ENCODE measurements at regions not wholly inside any gene's neighbourhood (a gene's known extent, or its start where the extent isn't known, plus 50 kb on each side); places are given as distances from the start of the nearest gene placed in this dataset.

DNA sequence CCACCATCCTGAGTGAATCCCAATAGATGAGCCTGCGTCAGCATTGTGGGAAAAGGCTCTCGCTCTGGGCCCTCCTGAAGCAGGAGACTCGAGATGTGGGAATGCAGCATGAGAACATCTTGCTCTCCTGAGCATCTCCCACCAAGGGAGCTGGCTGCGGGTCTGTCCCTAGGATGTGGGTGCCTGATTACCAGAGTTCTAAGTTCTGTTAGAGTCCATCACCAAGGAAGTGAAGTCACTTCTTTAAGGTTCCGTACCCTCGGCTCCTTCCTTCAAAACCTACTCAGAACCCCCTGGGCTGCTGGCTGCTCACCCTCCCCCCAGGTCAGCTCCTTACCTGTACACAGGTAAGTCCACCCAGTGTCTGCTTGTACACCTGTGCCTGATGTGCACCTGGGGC, 100.5 kb upstream of the IGLL5 start:
- TF ChIP-seq, protein P1, sequence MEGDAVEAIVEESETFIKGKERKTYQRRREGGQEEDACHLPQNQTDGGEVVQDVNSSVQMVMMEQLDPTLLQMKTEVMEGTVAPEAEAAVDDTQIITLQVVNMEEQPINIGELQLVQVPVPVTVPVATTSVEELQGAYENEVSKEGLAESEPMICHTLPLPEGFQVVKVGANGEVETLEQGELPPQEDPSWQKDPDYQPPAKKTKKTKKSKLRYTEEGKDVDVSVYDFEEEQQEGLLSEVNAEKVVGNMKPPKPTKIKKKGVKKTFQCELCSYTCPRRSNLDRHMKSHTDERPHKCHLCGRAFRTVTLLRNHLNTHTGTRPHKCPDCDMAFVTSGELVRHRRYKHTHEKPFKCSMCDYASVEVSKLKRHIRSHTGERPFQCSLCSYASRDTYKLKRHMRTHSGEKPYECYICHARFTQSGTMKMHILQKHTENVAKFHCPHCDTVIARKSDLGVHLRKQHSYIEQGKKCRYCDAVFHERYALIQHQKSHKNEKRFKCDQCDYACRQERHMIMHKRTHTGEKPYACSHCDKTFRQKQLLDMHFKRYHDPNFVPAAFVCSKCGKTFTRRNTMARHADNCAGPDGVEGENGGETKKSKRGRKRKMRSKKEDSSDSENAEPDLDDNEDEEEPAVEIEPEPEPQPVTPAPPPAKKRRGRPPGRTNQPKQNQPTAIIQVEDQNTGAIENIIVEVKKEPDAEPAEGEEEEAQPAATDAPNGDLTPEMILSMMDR (IDR thresholded peaks at IDR 0.05; ENCODE audit: control extremely low read depth, extremely low read depth, low read depth, missing control alignments): no peak
- DNase-seq (ENCODE audit: extremely low spot score): no peak
- POLR2A ChIA-PET: no interaction called here
- CTCF ChIA-PET: interaction anchor here (0.6 to 7.9 kb wide), 27 partner anchors 11 to 354 kb away, joined by 3 to 107 read pairs (median 4); no protein-coding TSS in a partner anchor

DNA sequence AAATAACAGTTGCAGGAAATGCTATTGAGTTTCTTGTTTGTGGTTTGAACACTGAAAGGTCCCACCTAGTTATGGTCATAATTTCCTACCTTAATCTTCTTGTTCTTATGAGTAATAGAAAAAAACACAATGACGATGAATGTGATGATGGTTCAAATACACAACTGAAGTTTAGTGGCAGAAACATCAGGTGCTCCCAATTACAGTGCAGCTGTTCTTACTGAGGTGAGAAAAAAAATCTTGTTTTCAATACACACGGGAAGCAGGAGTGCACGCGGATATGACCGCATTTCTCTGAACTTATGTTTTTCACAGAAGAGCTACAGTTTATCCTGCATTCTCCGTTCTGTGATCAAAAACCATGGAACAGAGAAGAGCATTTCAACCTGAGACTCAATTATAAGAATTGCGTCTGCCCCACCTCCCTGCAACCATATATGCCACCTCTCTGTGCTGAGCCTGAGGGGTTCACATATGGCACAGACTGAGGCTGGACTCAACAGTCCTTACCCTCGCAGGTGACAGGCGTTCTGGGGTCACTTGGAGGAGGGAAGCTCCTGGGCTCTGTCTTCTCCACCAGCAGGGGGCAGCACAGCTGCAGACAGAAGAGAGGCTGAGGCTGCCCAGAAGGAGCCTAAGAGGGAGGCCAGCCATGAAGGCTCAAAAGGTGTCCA, 99.7 kb upstream of the IGLL5 start:
- ChIA-PET CTCF (interaction anchor here (0.6 to 7.9 kb wide), 46 partner anchors 9 to 336 kb away, joined by 3 to 107 read pairs (median 4); partner anchors contain the start of gene IGLL5), POLR2A (no interaction called here)
- TF ChIP-seq, protein P1 (IDR thresholded peaks at IDR 0.05; ENCODE audit: control extremely low read depth, extremely low read depth, low read depth, missing control alignments): peak; percentile 85
- DNase-seq (ENCODE audit: extremely low spot score): peak; percentile 79

- POLR2A ChIA-PET: no interaction called here
These were observed 99.1 kb upstream of the IGLL5 start for GRCh38 chr22:22788460-22789037.

GRCh38 chr22:22789233-22789921, 98.2 kb upstream of the IGLL5 start:
- TF ChIP-seq, protein P1 (IDR thresholded peaks at IDR 0.05; ENCODE audit: control extremely low read depth, extremely low read depth, low read depth, missing control alignments): no peak
- no peak for DNase-seq (ENCODE audit: extremely low spot score)
- ChIA-PET POLR2A (no interaction called here), CTCF (interaction anchor here (0.8 to 7.9 kb wide), 25 partner anchors 9 to 440 kb away, joined by 3 to 107 read pairs (median 6); partner anchors contain the start of gene IGLL5)

More at GRCh38 chr22:22788460-22789037, 99.1 kb upstream of the IGLL5 start:
- CTCF ChIA-PET: interaction anchor here (0.8 to 7.9 kb wide), 47 partner anchors 9 to 440 kb away, joined by 3 to 107 read pairs (median 4); partner anchors contain the start of gene IGLL5
- TF ChIP-seq, protein P1 (IDR thresholded peaks at IDR 0.05; ENCODE audit: control extremely low read depth, extremely low read depth, low read depth, missing control alignments): no peak
- DNase-seq (ENCODE audit: extremely low spot score): no peak

DNA sequence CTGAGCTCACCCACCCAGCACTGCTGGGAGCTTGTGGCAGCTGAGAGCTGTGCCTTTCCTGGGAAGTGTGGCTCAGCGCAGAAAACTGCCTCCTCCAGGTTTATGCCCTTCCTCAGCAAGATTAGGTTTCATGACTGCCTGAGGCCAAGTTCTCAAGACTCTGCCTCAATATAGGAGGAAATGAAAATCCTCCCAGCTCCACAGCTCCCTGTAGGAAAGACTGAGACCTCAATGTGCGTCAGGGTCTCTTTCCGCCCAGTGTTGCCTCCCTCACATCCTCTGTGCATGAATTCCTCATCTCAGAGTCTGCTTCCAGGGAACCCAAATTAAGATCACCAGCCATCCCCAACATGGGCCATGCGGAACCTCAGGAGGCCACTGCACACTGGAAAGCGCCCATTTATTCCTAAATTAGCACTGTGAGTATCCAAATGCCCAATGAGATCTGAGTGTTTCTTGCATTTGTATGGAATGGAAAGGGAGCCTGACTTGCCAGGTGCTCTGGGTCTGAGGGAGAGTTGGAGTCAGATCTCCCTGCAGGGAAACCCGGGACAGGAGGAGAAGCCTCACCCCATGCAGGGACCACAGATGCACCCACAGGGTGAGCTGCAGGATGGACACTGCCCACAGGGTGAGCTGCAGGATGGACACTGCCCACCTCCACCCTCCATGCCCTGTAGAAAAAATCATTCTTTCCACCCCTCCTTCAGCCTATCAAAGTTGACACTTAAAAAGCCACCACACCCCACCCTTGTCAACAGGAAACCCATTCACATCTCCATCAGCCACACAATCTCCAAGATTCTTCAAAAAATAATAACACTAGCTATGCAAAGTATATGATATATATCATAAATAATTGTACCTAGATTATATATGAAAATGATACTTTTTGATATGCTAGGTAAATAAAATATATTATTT, 97.4 kb upstream of the IGLL5 start:
- TF ChIP-seq, protein P1 (IDR thresholded peaks at IDR 0.05; ENCODE audit: control extremely low read depth, extremely low read depth, low read depth, missing control alignments): no peak
- ChIA-PET CTCF (interaction anchor here (1.9 to 7.9 kb wide), 8 partner anchors 8 to 170 kb away, joined by 4 to 107 read pairs (median 22); partner anchors contain the start of gene IGLL5), POLR2A (no interaction called here)
- DNase-seq (ENCODE audit: extremely low spot score): no peak

Measured in GM10248 (cell line).